Breast epithelium (tissue), 3 donors: ENCODE measurements at regions not wholly inside any gene's neighbourhood (a gene's known extent, or its start where the extent isn't known, plus 50 kb on each side); places are given as distances from the start of the nearest gene placed in this dataset.

Experiments
- POLR2A ChIP-seq: fragments of 450-650 bp; IDR thresholded peaks from one replicate; pipeline ENCODE4 v1.6.1; 2016; ENCODE audit warnings: antibody characterized with exemption, mild to moderate bottlenecking, moderate library complexity
- POLR2AphosphoS5 ChIP-seq, 3 donors: sonication (generic); formaldehyde crosslinking; IDR thresholded peaks; one replicate each; pipeline ENCODE4 v1.6.1; 2017; ENCODE audit warnings: antibody characterized with exemption in 3 of 3
- TF ChIP-seq, protein P1 (sequence below), 3 donors: fragments of 450-650 bp; IDR thresholded peaks; one replicate each; pipeline ENCODE4 v1.5.1; 2016 to 2017; ENCODE audit warnings: antibody characterized with exemption in 3 of 3, mild to moderate bottlenecking in 3 of 3, moderate library complexity in 3 of 3

DNA sequence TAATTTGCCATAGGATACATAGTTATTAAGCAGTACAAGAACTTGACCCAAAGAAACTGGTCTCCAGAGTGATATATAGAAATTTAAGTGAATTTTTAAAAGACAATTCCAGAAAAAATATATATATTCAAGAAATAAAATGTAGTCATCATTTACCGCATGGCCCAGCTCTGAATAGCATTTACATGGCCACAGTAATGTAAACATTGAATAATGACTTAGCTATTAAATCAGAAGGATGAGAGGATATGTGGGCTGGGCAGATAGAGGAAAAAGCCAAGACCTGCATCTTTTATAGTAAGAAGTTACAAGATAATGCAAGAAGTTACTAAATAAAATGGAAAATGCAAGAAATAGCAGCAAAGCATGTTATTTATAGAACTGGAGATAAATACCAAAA is 405.2 kb upstream of the WWC1 start:
- TF ChIP-seq, protein P1, sequence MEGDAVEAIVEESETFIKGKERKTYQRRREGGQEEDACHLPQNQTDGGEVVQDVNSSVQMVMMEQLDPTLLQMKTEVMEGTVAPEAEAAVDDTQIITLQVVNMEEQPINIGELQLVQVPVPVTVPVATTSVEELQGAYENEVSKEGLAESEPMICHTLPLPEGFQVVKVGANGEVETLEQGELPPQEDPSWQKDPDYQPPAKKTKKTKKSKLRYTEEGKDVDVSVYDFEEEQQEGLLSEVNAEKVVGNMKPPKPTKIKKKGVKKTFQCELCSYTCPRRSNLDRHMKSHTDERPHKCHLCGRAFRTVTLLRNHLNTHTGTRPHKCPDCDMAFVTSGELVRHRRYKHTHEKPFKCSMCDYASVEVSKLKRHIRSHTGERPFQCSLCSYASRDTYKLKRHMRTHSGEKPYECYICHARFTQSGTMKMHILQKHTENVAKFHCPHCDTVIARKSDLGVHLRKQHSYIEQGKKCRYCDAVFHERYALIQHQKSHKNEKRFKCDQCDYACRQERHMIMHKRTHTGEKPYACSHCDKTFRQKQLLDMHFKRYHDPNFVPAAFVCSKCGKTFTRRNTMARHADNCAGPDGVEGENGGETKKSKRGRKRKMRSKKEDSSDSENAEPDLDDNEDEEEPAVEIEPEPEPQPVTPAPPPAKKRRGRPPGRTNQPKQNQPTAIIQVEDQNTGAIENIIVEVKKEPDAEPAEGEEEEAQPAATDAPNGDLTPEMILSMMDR (IDR thresholded peaks at IDR 0.05), result no peak
- TF ChIP-seq POLR2A (no peak), POLR2AphosphoS5 (IDR thresholded peaks at IDR 0.05) (no peak)
